ENCODE measurements at regions not wholly inside any gene's neighbourhood (a gene's known extent, or its start where the extent isn't known, plus 50 kb on each side); places are given as distances from the start of the nearest gene placed in this dataset.

DNA sequence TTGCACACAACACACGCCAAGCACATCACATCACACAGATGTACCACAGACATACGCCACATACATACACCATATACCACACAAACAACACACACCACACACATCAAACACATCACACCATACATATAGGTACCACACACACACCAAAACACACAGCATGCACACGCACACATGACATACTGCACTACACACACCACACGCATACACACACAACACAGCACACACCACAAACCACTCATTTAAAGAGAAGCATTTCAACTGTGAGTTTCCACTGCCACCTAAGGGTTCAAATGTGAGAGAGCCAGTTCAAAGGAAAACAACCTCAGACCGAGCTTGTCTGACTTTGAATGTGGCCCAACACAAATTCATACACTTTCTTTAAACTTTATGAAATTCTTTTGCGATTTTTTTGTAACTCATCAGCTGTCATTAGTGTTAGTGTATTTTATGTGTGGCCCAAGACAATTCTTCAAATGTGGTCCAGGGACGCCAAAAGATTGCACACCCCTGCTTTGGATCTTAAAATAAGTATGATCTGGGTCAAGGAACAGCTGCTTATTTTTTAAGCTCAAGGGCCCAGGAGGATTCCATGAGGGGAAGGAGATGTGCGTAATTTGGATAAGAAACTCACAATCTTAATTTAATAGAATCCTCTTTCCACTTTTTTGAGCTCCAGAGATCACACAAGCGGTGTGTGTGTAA lies 494.6 kb downstream of the GADD45G start:
- no peak for DNase-seq (ENCODE audit: low spot score in 2 of 2)
- Mint-ChIP-seq H3K9me3 (no peaks in the 10 kb centered on the region), H3K4me1 (no peaks in the 10 kb centered on the region), H3K4me3 (no peak overlapping the region), H3K27ac (no peak overlapping the region), H3K36me3 (no peaks in the 10 kb centered on the region)
- no peak for ATAC-seq

DNA sequence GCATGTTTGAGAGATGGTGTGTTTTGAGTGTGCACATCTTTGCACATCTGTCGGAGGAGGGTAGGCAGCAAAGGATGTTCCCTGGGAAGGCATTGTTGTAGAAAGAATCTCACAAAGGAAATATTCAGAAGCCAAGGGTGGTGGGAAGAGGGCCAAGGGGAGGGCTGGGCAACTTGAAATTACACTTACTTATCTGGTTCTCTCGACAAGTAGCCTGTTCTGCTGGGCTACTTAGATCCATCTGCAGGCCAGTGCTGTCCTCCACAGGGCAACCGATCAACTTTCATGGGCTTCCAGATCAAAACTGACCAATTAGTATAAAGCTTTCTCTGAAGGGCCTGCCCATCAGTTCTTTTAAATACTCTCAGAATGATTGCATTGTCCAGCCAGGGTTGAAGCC lies 495.2 kb downstream of the GADD45G start:
- Mint-ChIP-seq H3K4me3 (no peak overlapping the region), H3K4me1 (no peaks in the 10 kb centered on the region), H3K36me3 (no peaks in the 10 kb centered on the region), H3K9me3 (no peaks in the 10 kb centered on the region), H3K27ac (no peak overlapping the region)
- no peak for ATAC-seq
- no peak for DNase-seq (ENCODE audit: low spot score in 2 of 2)

GRCh38 chr9:90102292-90102901 lies 497.6 kb downstream of the GADD45G start:
- Mint-ChIP-seq H3K4me1 (no peaks in the 10 kb centered on the region), H3K27ac (no peak overlapping the region), H3K9me3 (no peaks in the 10 kb centered on the region), H3K4me3 (no peak overlapping the region), H3K36me3 (no peaks in the 10 kb centered on the region)
- ATAC-seq (peak; percentile 96), DNase-seq (ENCODE audit: low spot score in 2 of 2) (peak; percentile 31 to 74)

GRCh38 chr9:90103771-90104170 lies 499.0 kb downstream of the GADD45G start:
- H3K9me3 Mint-ChIP-seq = no peaks in the 10 kb centered on the region
- no peak overlapping the region for H3K4me3 Mint-ChIP-seq
- no peaks in the 10 kb centered on the region for H3K4me1 Mint-ChIP-seq
- no peak overlapping the region for H3K27ac Mint-ChIP-seq
- ATAC-seq (no peak), DNase-seq (ENCODE audit: low spot score in 2 of 2) (no peak)
- no peaks in the 10 kb centered on the region for H3K36me3 Mint-ChIP-seq

GRCh38 chr9:90105773-90106172 lies 501.0 kb downstream of the GADD45G start:
- DNase-seq (ENCODE audit: low spot score in 2 of 2) = no peak
- Mint-ChIP-seq H3K4me3 (no peak overlapping the region), H3K9me3 (no peaks in the 10 kb centered on the region), H3K4me1 (no peaks in the 10 kb centered on the region), H3K27ac (no peak overlapping the region), H3K36me3 (no peaks in the 10 kb centered on the region)
- no peak for ATAC-seq

- H3K4me1 Mint-ChIP-seq = no peaks in the 10 kb centered on the region
- DNase-seq (ENCODE audit: low spot score in 2 of 2) (no peak), ATAC-seq (no peak)
- H3K27ac Mint-ChIP-seq = no peak overlapping the region
- H3K9me3 Mint-ChIP-seq = no peaks in the 10 kb centered on the region
- H3K36me3 Mint-ChIP-seq = no peaks in the 10 kb centered on the region
- H3K4me3 Mint-ChIP-seq = no peak overlapping the region
Observed at GRCh38 chr9:90107040-90107725, 502.4 kb downstream of the GADD45G start.

- H3K4me3 Mint-ChIP-seq = no peak overlapping the region
- no peaks in the 10 kb centered on the region for H3K36me3 Mint-ChIP-seq
- H3K27ac Mint-ChIP-seq = no peak overlapping the region
- no peaks in the 10 kb centered on the region for H3K9me3 Mint-ChIP-seq
- H3K4me1 Mint-ChIP-seq = no peaks in the 10 kb centered on the region
- ATAC-seq = no peak
- DNase-seq (ENCODE audit: low spot score in 2 of 2) = no peak
Observed at GRCh38 chr9:90107726-90108655, 503.2 kb downstream of the GADD45G start.

DNA sequence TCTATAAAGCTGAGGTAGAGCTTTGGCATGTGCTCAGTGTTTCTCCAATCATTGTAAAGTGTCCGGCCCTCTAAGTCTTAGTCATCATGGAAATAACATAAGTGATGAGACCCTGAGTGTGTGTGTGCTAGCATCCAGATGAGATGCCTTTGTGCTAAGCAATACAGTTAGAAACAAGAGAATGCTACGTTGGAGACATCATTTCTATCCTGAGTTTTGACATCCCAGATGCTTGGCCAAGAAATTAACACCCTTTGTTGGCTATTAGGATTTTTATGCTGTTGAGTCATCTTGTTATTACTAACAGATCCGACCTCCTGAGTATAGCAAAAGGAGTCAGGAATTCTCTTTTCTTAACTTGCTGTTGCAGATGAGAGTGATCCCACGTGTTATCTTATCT lies 508.0 kb downstream of the GADD45G start:
- Mint-ChIP-seq H3K36me3 (no peaks in the 10 kb centered on the region), H3K4me1 (no peaks in the 10 kb centered on the region), H3K27ac (no peak overlapping the region), H3K4me3 (no peak overlapping the region), H3K9me3 (no peaks in the 10 kb centered on the region)
- DNase-seq (ENCODE audit: low spot score in 2 of 2) (no peak), ATAC-seq (no peak)

DNA sequence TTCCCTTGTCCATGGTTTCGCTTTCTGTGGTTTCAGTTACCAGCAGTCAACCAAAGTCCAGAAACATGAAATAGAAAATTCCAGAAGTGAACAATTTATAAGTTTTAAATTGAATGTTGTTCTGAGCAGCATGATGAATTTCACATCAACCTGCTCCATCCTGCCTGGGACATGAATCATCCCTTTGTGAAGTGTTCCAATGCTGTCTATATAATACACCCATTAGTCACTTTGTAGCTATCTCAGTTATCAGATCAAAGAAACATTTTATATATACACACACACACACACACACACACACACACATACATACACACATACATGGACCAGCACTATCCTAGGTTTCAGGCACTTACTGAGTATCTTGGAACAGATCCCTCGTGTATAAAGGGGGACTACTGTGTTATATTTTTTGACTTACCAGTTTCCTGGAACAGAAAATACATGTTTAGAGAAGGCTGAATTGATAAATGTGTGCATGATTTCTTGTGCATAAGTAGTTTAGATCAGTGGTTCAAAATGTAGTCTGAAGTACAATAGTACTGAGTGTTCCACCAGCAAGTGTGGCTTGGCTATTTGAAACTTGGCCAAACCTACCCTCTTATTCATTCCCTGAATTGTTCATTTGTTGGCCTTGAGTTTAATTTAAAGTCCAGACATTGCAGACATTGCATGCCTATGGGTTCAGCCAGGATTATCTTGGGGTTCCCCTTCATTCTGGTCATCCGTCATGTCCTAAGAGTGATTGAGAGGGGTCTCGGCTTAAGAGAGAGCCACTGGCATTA lies 510.0 kb downstream of the GADD45G start:
- ATAC-seq (no peak), DNase-seq (ENCODE audit: low spot score in 2 of 2) (no peak)
- H3K27ac Mint-ChIP-seq = no peak overlapping the region
- no peaks in the 10 kb centered on the region for H3K9me3 Mint-ChIP-seq
- no peaks in the 10 kb centered on the region for H3K36me3 Mint-ChIP-seq
- no peaks in the 10 kb centered on the region for H3K4me1 Mint-ChIP-seq
- no peak overlapping the region for H3K4me3 Mint-ChIP-seq

DNA sequence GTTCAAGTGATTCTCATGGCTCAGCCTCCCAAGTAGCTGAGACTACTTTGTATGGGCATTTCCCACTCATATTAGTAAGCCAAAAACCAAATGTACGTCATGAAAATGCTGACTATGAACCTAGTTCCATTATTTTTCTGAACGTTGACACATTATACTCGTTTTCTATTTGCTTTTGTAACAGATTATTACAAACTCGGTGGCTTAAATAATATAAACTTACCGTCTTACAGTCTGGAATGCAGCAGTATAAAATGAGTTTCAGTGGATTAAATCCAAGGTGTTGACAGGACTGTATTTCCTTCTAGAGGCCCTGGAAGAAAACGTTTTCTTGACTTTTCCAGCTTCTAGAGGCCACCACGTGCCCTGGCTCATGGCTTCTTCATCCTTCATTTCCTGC lies 517.0 kb downstream of the GADD45G start:
- H3K36me3 Mint-ChIP-seq = no peaks in the 10 kb centered on the region
- no peak for DNase-seq (ENCODE audit: low spot score in 2 of 2)
- H3K4me1 Mint-ChIP-seq = no peaks in the 10 kb centered on the region
- H3K9me3 Mint-ChIP-seq = peaks cover 3% of the 10 kb centered on the region
- H3K4me3 Mint-ChIP-seq = no peak overlapping the region
- no peak overlapping the region for H3K27ac Mint-ChIP-seq
- no peak for ATAC-seq

- peaks cover 3% of the 10 kb centered on the region for H3K9me3 Mint-ChIP-seq
- no peak for DNase-seq (ENCODE audit: low spot score in 2 of 2)
- H3K4me1 Mint-ChIP-seq = no peaks in the 10 kb centered on the region
- no peak overlapping the region for H3K4me3 Mint-ChIP-seq
- no peak overlapping the region for H3K27ac Mint-ChIP-seq
- no peaks in the 10 kb centered on the region for H3K36me3 Mint-ChIP-seq
- no peak for ATAC-seq
Observed at GRCh38 chr9:90124961-90125360, 517.7 kb downstream of the DIRAS2 start.

DNA sequence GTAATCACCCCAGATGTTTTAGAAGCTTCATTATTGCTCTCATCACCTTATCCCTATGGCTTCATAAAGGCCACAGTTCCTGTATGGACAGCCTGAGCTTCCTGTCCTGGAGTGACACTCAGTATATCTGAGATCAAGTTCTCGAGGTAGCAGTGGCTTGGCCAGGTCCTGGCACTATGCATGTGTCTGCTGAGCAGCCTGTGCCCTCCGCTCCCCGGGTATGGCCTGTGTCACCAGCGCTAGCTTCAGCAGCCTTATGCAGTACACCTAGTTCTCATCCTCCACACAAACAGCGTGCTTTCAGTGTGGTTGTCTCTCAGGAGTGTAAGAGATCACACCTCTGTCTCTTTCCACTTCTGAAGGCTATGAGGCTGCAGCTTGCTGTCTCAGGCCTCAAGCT lies 514.7 kb downstream of the DIRAS2 start:
- DNase-seq (ENCODE audit: low spot score in 2 of 2) = no peak
- no peak for ATAC-seq
- Mint-ChIP-seq H3K4me1 (no peaks in the 10 kb centered on the region), H3K9me3 (peaks cover 3% of the 10 kb centered on the region), H3K4me3 (no peak overlapping the region), H3K27ac (no peak overlapping the region), H3K36me3 (no peaks in the 10 kb centered on the region)

DNA sequence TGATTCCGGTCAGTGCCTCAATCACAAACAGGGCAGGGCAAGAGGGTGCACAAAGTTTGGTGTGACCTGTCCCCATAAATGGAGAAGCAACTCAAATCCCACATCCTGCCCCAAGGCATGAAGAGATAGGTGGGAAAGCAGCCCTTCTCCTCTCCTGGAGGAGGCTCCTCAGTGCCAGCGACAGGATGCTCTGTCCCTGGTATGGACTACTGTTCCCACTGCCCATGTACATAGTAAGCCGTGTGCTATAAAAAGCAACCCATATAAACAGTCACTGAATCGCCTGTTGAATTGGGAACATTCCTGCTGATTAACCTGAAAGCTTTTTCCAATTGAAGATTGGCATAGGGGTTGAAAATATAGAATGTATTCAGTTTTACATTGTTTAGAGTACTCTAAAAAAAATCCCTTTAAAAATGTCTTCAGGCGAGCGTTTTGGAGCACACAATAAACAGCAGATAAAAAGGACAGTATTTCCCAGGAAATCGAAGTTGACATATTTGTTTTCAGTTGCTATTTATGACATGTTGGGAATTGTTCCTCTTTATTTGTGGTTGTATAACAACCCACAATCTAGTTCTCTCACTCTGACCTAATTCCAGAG lies 513.9 kb downstream of the DIRAS2 start:
- Mint-ChIP-seq H3K9me3 (peaks cover 3% of the 10 kb centered on the region), H3K27ac (no peak overlapping the region), H3K4me1 (no peaks in the 10 kb centered on the region), H3K4me3 (no peak overlapping the region), H3K36me3 (no peaks in the 10 kb centered on the region)
- ATAC-seq (no peak), DNase-seq (ENCODE audit: low spot score in 2 of 2) (no peak)

DNA sequence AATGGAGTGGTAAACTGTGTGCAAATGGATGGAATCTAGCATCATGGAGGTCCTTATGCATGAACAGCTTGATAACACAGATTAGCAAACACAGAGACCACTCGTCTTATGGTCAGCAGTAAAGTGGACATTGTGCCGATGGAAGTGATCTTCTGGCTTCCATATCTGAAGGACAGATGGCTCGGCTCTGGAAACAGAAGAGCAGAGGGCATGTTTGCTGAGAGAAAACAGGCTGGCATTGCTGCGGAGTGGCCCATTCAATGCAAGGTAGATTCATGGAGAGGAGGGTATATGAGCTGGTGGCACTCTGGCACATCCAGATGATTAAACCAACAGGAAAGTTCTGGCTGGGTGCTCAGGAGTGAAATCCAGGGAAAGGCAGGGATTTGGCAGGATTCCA lies 513.2 kb downstream of the DIRAS2 start:
- Mint-ChIP-seq H3K36me3 (no peaks in the 10 kb centered on the region), H3K9me3 (no peaks in the 10 kb centered on the region), H3K4me3 (no peak overlapping the region), H3K27ac (no peak overlapping the region), H3K4me1 (no peaks in the 10 kb centered on the region)
- DNase-seq (ENCODE audit: low spot score in 2 of 2) = no peak
- no peak for ATAC-seq

Data from stimulated activated effector memory CD8-positive, alpha-beta T cell treated with anti-CD3 and anti-CD28 coated beads, Interleukin-12 subunit alpha, Interleukin-12 subunit beta, amount 100 ng/mL, for 72 hours (primary cell).